Vagina (tissue), 2 donors: ENCODE measurements at regions not wholly inside any gene's neighbourhood (a gene's known extent, or its start where the extent isn't known, plus 50 kb on each side); places are given as distances from the start of the nearest gene placed in this dataset.
A peak's percentile ranks its signal among the peaks of the same experiment; 100 is the strongest.

Experiments
- DNase-seq, 2 donors: peaks; one replicate each; pipeline ENCODE4 v3.0.0-alpha.2; 2017; ENCODE audit errors: extremely low spot score in 2 of 2
- H3K27ac ChIP-seq: fragments of 200-600 bp; sonication (generic); one replicate; pipeline ENCODE4 v1.5.1; 2019
- H3K27me3 ChIP-seq: fragments of 200-600 bp; sonication (generic); one replicate; pipeline ENCODE4 v1.5.1; 2019
- H3K36me3 ChIP-seq, 2 donors: fragments of 200-600 bp; sonication (generic); one replicate each; pipeline ENCODE4 v1.5.1; 2017 to 2019
- H3K4me1 ChIP-seq: fragments of 200-600 bp; sonication (generic); one replicate; pipeline ENCODE4 v1.5.1; 2019
- H3K4me3 ChIP-seq, 2 donors: fragments of 200-600 bp; sonication (generic); 1 replicate in 1 of 2; 2 replicates in 1 of 2; pipeline ENCODE4 v1.5.1; 2016 to 2019
- H3K9me3 ChIP-seq: fragments of 200-600 bp; sonication (generic); one replicate; pipeline ENCODE4 v1.5.1; 2019
- CTCF ChIP-seq, 3 experiments: fragments of 450-650 bp in 2 of 3; fragments of 200-600 bp in 1 of 3; sonication (generic) in 1 of 3; IDR thresholded peaks; one replicate each; pipeline ENCODE4 v1.5.1; 2017 to 2019; ENCODE audit warnings: antibody characterized with exemption in 3 of 3, mild to moderate bottlenecking in 2 of 3, moderate library complexity in 2 of 3
- POLR2A ChIP-seq, 2 donors: fragments of 450-650 bp; IDR thresholded peaks; one replicate each; pipeline ENCODE4 v1.6.1; 2017; ENCODE audit warnings: antibody characterized with exemption in 2 of 2, mild to moderate bottlenecking in 2 of 2, moderate library complexity in 2 of 2
- POLR2AphosphoS5 ChIP-seq, 2 donors: sonication (generic); formaldehyde crosslinking; IDR thresholded peaks; one replicate each; pipeline ENCODE4 v1.9.0; 2017; ENCODE audit warnings: antibody characterized with exemption in 2 of 2, mild to moderate bottlenecking in 2 of 2, low read depth in 1 of 2; ENCODE audit not compliant: insufficient read depth in 1 of 2
- intact Hi-C: fragments of 100-400 bp; cut with DNase I; formaldehyde crosslinking; loops from one replicate; pipeline ENCODE4 v1.15.1; 2023

- Histone ChIP-seq H3K36me3 (no peaks in the 10 kb centered on the region), H3K4me1 (peaks cover 9% of the 10 kb centered on the region), H3K9me3 (no peaks in the 10 kb centered on the region), H3K27me3 (no peaks in the 10 kb centered on the region), H3K27ac (no peak overlapping the region), H3K4me3 (no peak overlapping the region)
- TF ChIP-seq POLR2A (IDR thresholded peaks at IDR 0.05) (no peak), CTCF (IDR thresholded peaks at IDR 0.05) (no peak), POLR2AphosphoS5 (IDR thresholded peaks at IDR 0.05; ENCODE audit: insufficient read depth in 1 of 2, low read depth in 1 of 2) (no peak)
- intact Hi-C loops: no loop called here
- DNase-seq: no peak
These were observed 102.3 kb upstream of the SMAD3 start for GRCh38 chr15:66963084-66963483.

- H3K27ac ChIP-seq: no peak overlapping the region
- intact Hi-C loops: no loop called here
- no peaks in the 10 kb centered on the region for H3K27me3 ChIP-seq
- H3K4me3 ChIP-seq: no peak overlapping the region
- no peaks in the 10 kb centered on the region for H3K9me3 ChIP-seq
- no peaks in the 10 kb centered on the region for H3K36me3 ChIP-seq
- TF ChIP-seq POLR2AphosphoS5 (IDR thresholded peaks at IDR 0.05; ENCODE audit: insufficient read depth in 1 of 2, low read depth in 1 of 2) (no peak), CTCF (IDR thresholded peaks at IDR 0.05) (no peak), POLR2A (IDR thresholded peaks at IDR 0.05) (no peak)
- peaks cover 9% of the 10 kb centered on the region for H3K4me1 ChIP-seq
- no peak for DNase-seq
These were observed 101.7 kb upstream of the SMAD3 start for GRCh38 chr15:66963710-66964109.

- DNase-seq: no peak
- Histone ChIP-seq H3K4me1 (peaks cover 9% of the 10 kb centered on the region), H3K36me3 (no peaks in the 10 kb centered on the region), H3K27me3 (no peaks in the 10 kb centered on the region), H3K9me3 (no peaks in the 10 kb centered on the region), H3K4me3 (no peak overlapping the region), H3K27ac (no peak overlapping the region)
- TF ChIP-seq POLR2A (IDR thresholded peaks at IDR 0.05) (no peak), CTCF (IDR thresholded peaks at IDR 0.05) (no peak), POLR2AphosphoS5 (IDR thresholded peaks at IDR 0.05; ENCODE audit: insufficient read depth in 1 of 2, low read depth in 1 of 2) (no peak)
- intact Hi-C loops: no loop called here
These were observed 101.2 kb upstream of the SMAD3 start for GRCh38 chr15:66964111-66964738.

GRCh38 chr15:66964791-66965190 is 100.6 kb upstream of the SMAD3 start:
- TF ChIP-seq POLR2A (IDR thresholded peaks at IDR 0.05): no peak
- TF ChIP-seq POLR2AphosphoS5 (IDR thresholded peaks at IDR 0.05; ENCODE audit: insufficient read depth in 1 of 2, low read depth in 1 of 2): no peak
- no peak for TF ChIP-seq CTCF (IDR thresholded peaks at IDR 0.05)
- intact Hi-C loops: no loop called here
- Histone ChIP-seq H3K27me3 (no peaks in the 10 kb centered on the region), H3K9me3 (no peaks in the 10 kb centered on the region), H3K4me3 (no peak overlapping the region), H3K4me1 (peaks cover 9% of the 10 kb centered on the region), H3K27ac (no peak overlapping the region), H3K36me3 (no peaks in the 10 kb centered on the region)
- DNase-seq: peak in 1 of 2 donors; percentile 55

GRCh38 chr15:66965201-66965900 is 100.1 kb upstream of the SMAD3 start:
- peak in 1 of 2 donors; percentile 70 for DNase-seq

More at GRCh38 chr15:66965201-66965900, 100.1 kb upstream of the SMAD3 start:
- Histone ChIP-seq H3K36me3 (no peaks in the 10 kb centered on the region), H3K4me1 (peaks cover 9% of the 10 kb centered on the region), H3K4me3 (no peak overlapping the region), H3K27me3 (no peaks in the 10 kb centered on the region), H3K9me3 (no peaks in the 10 kb centered on the region), H3K27ac (no peak overlapping the region)
- TF ChIP-seq CTCF (IDR thresholded peaks at IDR 0.05) (no peak), POLR2A (IDR thresholded peaks at IDR 0.05) (no peak), POLR2AphosphoS5 (IDR thresholded peaks at IDR 0.05; ENCODE audit: insufficient read depth in 1 of 2, low read depth in 1 of 2) (no peak)
- intact Hi-C loops: no loop called here
